ENCODE measurements at regions not wholly inside any gene's neighbourhood (a gene's known extent, or its start where the extent isn't known, plus 50 kb on each side); places are given as distances from the start of the nearest gene placed in this dataset.
"Not testable (repeated sequence)": the region's sequence is repeated elsewhere in the genome, so short reads cannot be mapped to it uniquely, and the experiment has no call there.

GRCh38 chr6:121595646-121596045, 160.2 kb downstream of the GJA1 start:
- no peak for DNase-seq (ENCODE audit: low spot score)

- no peak for DNase-seq (ENCODE audit: low spot score)
Observed at GRCh38 chr6:121596441-121596840, 161.0 kb downstream of the GJA1 start.

- no peak for DNase-seq (ENCODE audit: low spot score)
Observed at GRCh38 chr6:121597654-121598053, 162.2 kb downstream of the GJA1 start.

- not testable (repeated sequence) for DNase-seq (ENCODE audit: low spot score)
Observed at GRCh38 chr6:121599331-121599730, 163.9 kb downstream of the GJA1 start.

- DNase-seq (ENCODE audit: low spot score), result no peak
Observed at GRCh38 chr6:121600389-121601168, 165.1 kb downstream of the GJA1 start.

GRCh38 chr6:121603486-121603885, 168.0 kb downstream of the GJA1 start:
- no peak for DNase-seq (ENCODE audit: low spot score)

- no peak for DNase-seq (ENCODE audit: low spot score)
Observed at GRCh38 chr6:121607721-121608120, 172.3 kb downstream of the GJA1 start.

- DNase-seq (ENCODE audit: low spot score), result no peak
Observed at GRCh38 chr6:121608270-121608669, 172.8 kb downstream of the GJA1 start.

- no peak for DNase-seq (ENCODE audit: low spot score)
Observed at GRCh38 chr6:121609281-121609680, 173.8 kb downstream of the GJA1 start.

GRCh38 chr6:121612927-121613326, 177.5 kb downstream of the GJA1 start:
- no peak for DNase-seq (ENCODE audit: low spot score)

GRCh38 chr6:121614115-121614514, 178.7 kb downstream of the GJA1 start:
- no peak for DNase-seq (ENCODE audit: low spot score)

GRCh38 chr6:121615493-121615892, 180.0 kb downstream of the GJA1 start:
- DNase-seq (ENCODE audit: low spot score), result no peak

- DNase-seq (ENCODE audit: low spot score), result no peak
Observed at GRCh38 chr6:121616406-121616805, 181.0 kb downstream of the GJA1 start.

GRCh38 chr6:121617388-121617787, 181.9 kb downstream of the GJA1 start:
- no peak for DNase-seq (ENCODE audit: low spot score)

GRCh38 chr6:121619013-121619412, 183.6 kb downstream of the GJA1 start:
- no peak for DNase-seq (ENCODE audit: low spot score)

- DNase-seq (ENCODE audit: low spot score), result no peak
Observed at GRCh38 chr6:121619987-121620740, 184.7 kb downstream of the GJA1 start.

GRCh38 chr6:121627761-121628160, 192.3 kb downstream of the GJA1 start:
- no peak for DNase-seq (ENCODE audit: low spot score)

- peak; percentile 18 for DNase-seq (ENCODE audit: low spot score)
Observed at GRCh38 chr6:121630716-121631115, 195.3 kb downstream of the GJA1 start.

- DNase-seq (ENCODE audit: low spot score), result not testable (repeated sequence)
Observed at GRCh38 chr6:121631752-121632151, 196.3 kb downstream of the GJA1 start.

GRCh38 chr6:121633309-121633708, 197.9 kb downstream of the GJA1 start:
- no peak for DNase-seq (ENCODE audit: low spot score)

GRCh38 chr6:121634586-121634985, 199.1 kb downstream of the GJA1 start:
- DNase-seq (ENCODE audit: low spot score), result not testable (repeated sequence)

- no peak for DNase-seq (ENCODE audit: low spot score)
Observed at GRCh38 chr6:121635355-121635754, 199.9 kb downstream of the GJA1 start.

- DNase-seq (ENCODE audit: low spot score), result not testable (repeated sequence)
Observed at GRCh38 chr6:121636217-121636616, 200.8 kb downstream of the GJA1 start.

All from kidney capillary endothelial cell (primary cell).